Superior temporal gyrus (tissue), 1 donor: ENCODE measurements at regions not wholly inside any gene's neighbourhood (a gene's known extent, or its start where the extent isn't known, plus 50 kb on each side); places are given as distances from the start of the nearest gene placed in this dataset.

Experiments
- DNase-seq: peaks from one replicate; pipeline ENCODE4 v3.0.0-alpha.2; 2016; ENCODE audit errors: extremely low spot score

DNA sequence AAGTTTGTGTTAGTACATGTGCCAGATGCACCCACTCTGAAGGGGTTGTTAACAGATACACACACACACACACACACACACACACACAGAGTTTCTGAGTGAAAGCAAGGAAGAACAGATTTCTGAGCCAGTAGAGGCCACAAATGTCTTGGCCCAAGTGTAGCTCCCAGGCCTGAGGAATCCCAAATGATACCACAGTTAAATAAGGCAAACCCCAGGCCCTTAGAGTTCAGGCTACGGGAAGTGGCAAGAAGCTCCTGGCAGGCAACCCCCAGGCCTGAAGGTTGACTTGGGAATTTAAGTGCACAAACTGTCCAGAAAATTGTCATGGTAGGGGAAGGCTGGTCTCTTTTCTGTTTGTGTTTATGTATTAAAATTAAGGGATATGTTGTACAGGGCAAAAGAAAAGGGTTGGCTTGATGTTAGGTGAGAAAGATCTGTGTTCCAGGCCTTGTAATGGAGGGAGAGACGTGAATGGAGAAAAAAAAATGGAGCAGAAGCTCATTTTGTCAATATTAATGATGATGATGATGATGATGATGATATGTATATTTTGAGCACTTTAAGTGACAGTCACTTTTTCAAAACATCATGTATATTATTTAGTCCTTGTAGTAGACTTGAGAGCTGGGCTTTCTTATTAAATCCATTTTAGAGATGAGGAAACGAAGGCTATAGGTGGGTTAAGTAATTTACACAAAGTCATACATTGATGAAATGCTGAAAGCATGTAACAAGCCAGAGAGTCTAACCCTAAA, 317.0 kb upstream of the JAG1 start:
- DNase-seq: no peak

GRCh38 chr20:10992731-10993130, 318.9 kb upstream of the JAG1 start:
- no peak for DNase-seq

DNA sequence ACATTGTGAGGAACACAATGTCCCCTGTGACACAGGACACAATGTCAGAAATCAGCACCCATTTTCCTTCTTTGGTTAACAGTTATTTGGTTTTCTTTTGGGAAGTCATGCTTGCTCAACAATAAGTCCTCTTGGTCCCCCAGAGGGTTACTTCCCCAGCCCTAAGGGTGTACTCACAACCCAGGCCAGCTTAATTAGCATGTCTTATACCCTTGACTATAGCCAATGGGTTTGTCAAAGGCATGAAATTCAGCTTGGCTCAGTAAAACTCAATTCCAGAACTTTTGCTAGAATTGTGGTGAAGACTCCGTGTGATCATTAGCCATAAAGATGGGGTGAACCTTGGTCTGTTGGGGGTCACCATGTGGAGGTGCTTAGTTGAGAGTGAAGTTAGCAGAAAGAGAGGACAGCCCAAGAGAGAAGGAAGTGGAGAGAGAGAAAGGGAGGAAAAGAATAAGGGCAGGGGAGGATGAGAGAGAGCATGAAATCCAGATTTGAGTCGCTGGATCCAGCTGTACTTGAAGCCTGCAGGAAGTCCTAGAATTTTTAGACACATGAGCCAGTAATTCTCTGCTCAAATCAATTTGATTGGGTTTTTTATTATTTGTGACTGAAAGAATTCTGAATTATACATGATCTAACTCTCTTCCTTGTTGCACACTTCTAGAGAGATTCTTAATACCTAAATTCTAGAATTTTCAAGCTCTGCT, 321.3 kb upstream of the JAG1 start:
- DNase-seq: no peak

- no peak for DNase-seq
Observed at GRCh38 chr20:10998476-10998875, 324.7 kb upstream of the JAG1 start.

DNA sequence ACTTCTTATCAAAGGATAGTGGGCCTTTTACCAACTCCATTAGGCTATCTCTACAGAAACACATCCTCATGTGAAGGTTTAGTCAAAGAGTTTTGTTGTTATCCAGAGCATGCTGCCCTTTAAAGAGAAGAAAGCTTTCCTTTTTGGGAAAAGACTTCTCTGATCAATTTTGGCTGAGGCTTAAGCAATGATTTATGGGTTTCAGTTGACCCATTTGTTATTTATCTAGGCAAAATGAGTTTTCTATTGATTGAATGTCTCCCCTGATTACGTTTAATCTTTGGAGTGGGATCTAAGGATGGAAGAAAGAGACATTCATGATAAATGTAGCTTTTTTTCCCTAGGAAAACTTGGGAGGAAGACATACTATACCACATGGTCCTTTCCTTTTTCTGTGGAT, 326.6 kb upstream of the JAG1 start:
- DNase-seq: no peak

- DNase-seq: no peak
Observed at GRCh38 chr20:11001302-11001701, 327.5 kb upstream of the JAG1 start.

- DNase-seq: no peak
Observed at GRCh38 chr20:11001764-11002540, 328.2 kb upstream of the JAG1 start.

- DNase-seq: no peak
Observed at GRCh38 chr20:11003341-11003740, 329.5 kb upstream of the JAG1 start.

GRCh38 chr20:11008444-11009033, 334.7 kb upstream of the JAG1 start:
- DNase-seq: no peak

GRCh38 chr20:11011653-11012052, 337.9 kb upstream of the JAG1 start:
- no peak for DNase-seq

GRCh38 chr20:11012975-11013374, 339.2 kb upstream of the JAG1 start:
- DNase-seq: no peak

DNA sequence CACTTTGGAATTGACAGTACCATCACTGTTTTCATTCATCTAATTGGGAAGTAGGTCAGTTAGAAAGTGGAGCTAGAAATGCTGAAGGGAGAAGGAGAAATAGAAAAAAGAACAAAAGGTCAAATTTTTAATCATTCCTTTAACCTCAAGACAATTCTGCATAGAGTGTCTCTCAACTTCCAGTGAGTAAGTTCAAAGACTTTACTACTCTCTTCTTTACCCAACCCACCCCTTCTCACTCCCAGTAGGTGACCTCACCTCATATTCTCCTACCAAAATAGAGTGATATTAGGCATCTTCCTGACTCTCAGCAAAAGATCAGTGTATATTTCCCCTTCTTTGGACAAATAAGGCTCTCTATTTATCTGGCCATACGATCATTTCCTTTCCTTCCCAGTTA, 340.0 kb upstream of the JAG1 start:
- no peak for DNase-seq

GRCh38 chr20:11015440-11015839, 341.6 kb upstream of the JAG1 start:
- no peak for DNase-seq

- DNase-seq: no peak
Observed at GRCh38 chr20:11017446-11017845, 343.6 kb upstream of the JAG1 start.

DNA sequence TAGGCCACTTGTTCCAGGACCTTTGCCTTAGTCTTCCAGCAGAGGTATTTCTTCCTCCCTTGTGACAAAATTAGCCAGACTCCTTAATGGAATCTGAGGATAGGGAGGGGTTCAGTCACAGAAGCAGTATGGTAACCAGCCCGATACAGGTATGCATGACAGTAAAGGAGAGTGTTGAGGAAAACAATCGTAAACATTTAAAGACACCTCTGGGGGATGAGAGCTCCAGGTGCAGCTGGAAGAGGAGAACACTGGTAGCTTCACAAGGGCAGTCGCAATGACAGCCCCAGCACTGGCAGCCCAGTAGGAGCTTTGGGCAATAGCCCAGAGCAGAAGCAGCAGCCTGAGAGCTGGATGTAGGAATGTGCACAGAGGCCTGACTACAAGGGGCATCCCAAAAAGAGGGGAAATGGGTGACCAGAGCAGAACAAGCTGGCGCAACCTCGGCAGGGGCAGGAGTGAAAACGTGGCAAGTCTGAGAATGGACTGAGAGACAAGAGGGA, 344.9 kb upstream of the JAG1 start:
- no peak for DNase-seq

DNA sequence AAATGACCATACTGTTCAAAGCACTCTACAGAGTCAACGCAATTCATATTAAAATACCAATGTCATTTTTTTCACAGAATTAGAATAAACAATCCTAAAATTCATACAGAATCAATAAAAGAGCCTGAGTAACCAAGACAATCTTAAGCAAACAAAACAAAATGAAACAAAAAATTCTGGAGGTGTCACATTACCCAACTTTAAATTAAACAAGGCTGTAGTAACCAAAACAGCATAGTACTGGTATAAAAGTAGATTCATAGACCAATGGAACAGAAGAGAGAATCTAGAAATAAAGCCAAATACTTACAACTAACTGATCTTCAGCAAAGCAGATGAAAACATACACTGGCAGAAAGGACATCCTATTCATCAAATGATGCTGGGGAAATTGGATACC, 346.9 kb upstream of the JAG1 start:
- no peak for DNase-seq

- no peak for DNase-seq
Observed at GRCh38 chr20:11027224-11027623, 353.4 kb upstream of the JAG1 start.

- DNase-seq: no peak
Observed at GRCh38 chr20:11030351-11030750, 356.6 kb upstream of the JAG1 start.

DNA sequence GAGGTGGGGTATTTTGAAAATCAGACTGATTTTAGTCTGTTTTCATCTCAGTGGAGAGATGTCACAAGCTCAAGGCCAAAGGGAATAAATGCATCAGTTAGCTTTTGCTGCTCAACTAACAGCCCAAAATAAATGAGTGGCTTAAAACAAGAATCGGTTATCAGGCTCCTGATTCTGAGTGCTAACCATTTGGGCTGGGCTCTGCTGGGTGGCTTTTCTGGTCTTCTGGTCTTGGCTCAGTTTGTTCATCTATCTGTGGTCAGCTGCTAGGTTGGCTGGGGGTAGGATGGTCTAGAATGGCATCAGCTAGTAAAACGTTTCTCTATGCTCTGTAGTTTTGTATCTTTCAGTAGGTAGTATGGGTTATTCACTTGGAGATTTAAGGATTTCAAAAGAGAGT, 357.5 kb upstream of the JAG1 start:
- DNase-seq: no peak

- DNase-seq: no peak
Observed at GRCh38 chr20:11032611-11033010, 358.8 kb upstream of the JAG1 start.

GRCh38 chr20:11034025-11034424, 360.2 kb upstream of the JAG1 start:
- no peak for DNase-seq

GRCh38 chr20:11035211-11035610, 361.4 kb upstream of the JAG1 start:
- no peak for DNase-seq
